Parathyroid adenoma (tissue), 2 donors: ENCODE measurements at regions not wholly inside any gene's neighbourhood (a gene's known extent, or its start where the extent isn't known, plus 50 kb on each side); places are given as distances from the start of the nearest gene placed in this dataset.

Experiments
- H2AFZ ChIP-seq: fragments of 300-600 bp; sonication (generic); one replicate; pipeline ENCODE4 v1.7.0; 2017; ENCODE audit warnings: antibody characterized with exemption, mild to moderate bottlenecking
- H3K27ac ChIP-seq: fragments of 300-600 bp; sonication (generic); one replicate; pipeline ENCODE4 v1.7.0; 2017
- H3K27me3 ChIP-seq: fragments of 300-600 bp; sonication (generic); one replicate; pipeline ENCODE4 v1.7.0; 2017; ENCODE audit warnings: low read length; ENCODE audit not compliant: control insufficient read depth, insufficient read depth
- H3K36me3 ChIP-seq: fragments of 300-600 bp; sonication (generic); one replicate; pipeline ENCODE4 v1.7.0; 2017; ENCODE audit warnings: low read length; ENCODE audit not compliant: control insufficient read depth, insufficient read depth
- H3K4me1 ChIP-seq: fragments of 300-600 bp; sonication (generic); one replicate; pipeline ENCODE4 v1.7.0; 2017; ENCODE audit warnings: control low read depth
- H3K4me2 ChIP-seq: fragments of 300-600 bp; sonication (generic); one replicate; pipeline ENCODE4 v1.7.0; 2017; ENCODE audit warnings: low read length
- H3K4me3 ChIP-seq: fragments of 300-600 bp; sonication (generic); one replicate; pipeline ENCODE4 v1.7.0; 2017; ENCODE audit warnings: low read depth, low read length
- H3K79me2 ChIP-seq: fragments of 300-600 bp; sonication (generic); one replicate; pipeline ENCODE4 v1.7.0; 2017; ENCODE audit warnings: control low read depth
- H3K9ac ChIP-seq: fragments of 300-600 bp; sonication (generic); one replicate; pipeline ENCODE4 v1.7.0; 2017; ENCODE audit warnings: mild to moderate bottlenecking
- H3K9me3 ChIP-seq: fragments of 300-600 bp; sonication (generic); one replicate; pipeline ENCODE4 v1.7.0; 2017; ENCODE audit warnings: low read length; ENCODE audit not compliant: control insufficient read depth
- TF ChIP-seq, protein P1 (sequence below): fragments of 300-600 bp; sonication (generic); IDR thresholded peaks from one replicate; pipeline ENCODE4 v1.7.0; 2017; ENCODE audit warnings: antibody characterized with exemption, mild to moderate bottlenecking
- donor health status: primary hyperparathyroidism.

- H3K27ac ChIP-seq: no peak overlapping the region
These were observed 164.9 kb upstream of the ZNF618 start for GRCh38 chr9:113711251-113711650.

GRCh38 chr9:113712053-113712452 lies 164.1 kb upstream of the ZNF618 start:
- no peaks in the 10 kb centered on the region for H3K79me2 ChIP-seq
- no peaks in the 10 kb centered on the region for H3K27me3 ChIP-seq
- H3K9ac ChIP-seq: no peak overlapping the region
- H2AFZ ChIP-seq: no peak overlapping the region
- no peaks in the 10 kb centered on the region for H3K9me3 ChIP-seq
- no peak overlapping the region for H3K27ac ChIP-seq
- H3K4me1 ChIP-seq: no peaks in the 10 kb centered on the region
- H3K36me3 ChIP-seq: no peaks in the 10 kb centered on the region
- TF ChIP-seq, protein P1, sequence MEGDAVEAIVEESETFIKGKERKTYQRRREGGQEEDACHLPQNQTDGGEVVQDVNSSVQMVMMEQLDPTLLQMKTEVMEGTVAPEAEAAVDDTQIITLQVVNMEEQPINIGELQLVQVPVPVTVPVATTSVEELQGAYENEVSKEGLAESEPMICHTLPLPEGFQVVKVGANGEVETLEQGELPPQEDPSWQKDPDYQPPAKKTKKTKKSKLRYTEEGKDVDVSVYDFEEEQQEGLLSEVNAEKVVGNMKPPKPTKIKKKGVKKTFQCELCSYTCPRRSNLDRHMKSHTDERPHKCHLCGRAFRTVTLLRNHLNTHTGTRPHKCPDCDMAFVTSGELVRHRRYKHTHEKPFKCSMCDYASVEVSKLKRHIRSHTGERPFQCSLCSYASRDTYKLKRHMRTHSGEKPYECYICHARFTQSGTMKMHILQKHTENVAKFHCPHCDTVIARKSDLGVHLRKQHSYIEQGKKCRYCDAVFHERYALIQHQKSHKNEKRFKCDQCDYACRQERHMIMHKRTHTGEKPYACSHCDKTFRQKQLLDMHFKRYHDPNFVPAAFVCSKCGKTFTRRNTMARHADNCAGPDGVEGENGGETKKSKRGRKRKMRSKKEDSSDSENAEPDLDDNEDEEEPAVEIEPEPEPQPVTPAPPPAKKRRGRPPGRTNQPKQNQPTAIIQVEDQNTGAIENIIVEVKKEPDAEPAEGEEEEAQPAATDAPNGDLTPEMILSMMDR: no peak
- no peak overlapping the region for H3K4me2 ChIP-seq
- no peak overlapping the region for H3K4me3 ChIP-seq

More at GRCh38 chr9:113711251-113711650, 164.9 kb upstream of the ZNF618 start:
- no peak overlapping the region for H3K4me3 ChIP-seq
- no peaks in the 10 kb centered on the region for H3K79me2 ChIP-seq
- no peak overlapping the region for H3K4me2 ChIP-seq
- no peaks in the 10 kb centered on the region for H3K4me1 ChIP-seq
- no peaks in the 10 kb centered on the region for H3K27me3 ChIP-seq
- H2AFZ ChIP-seq: no peak overlapping the region
- no peaks in the 10 kb centered on the region for H3K36me3 ChIP-seq
- no peak overlapping the region for H3K9ac ChIP-seq
- TF ChIP-seq, protein P1: no peak
- H3K9me3 ChIP-seq: no peaks in the 10 kb centered on the region

DNA sequence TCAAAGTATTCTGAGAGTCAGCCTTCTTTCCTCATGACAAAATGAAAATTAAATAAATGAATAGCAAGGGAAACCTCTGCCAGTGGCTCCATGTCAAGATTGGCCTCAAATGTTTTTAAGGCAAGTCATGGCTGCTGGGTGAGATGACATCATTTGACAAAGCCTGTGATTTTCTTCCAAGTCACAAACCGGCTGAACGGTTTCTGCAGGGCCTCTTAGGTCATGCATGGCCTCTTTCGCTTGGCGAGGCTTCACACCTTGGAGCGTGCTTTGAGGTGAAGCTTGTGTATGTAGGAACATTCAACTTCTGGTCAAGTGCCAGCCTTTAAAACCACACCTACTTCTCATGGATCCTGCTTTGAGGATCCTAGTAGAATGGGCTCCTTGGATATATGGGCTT lies 161.0 kb upstream of the ZNF618 start:
- no peak overlapping the region for H3K4me2 ChIP-seq
- no peak overlapping the region for H3K9ac ChIP-seq
- H3K9me3 ChIP-seq: no peaks in the 10 kb centered on the region
- H3K27me3 ChIP-seq: no peaks in the 10 kb centered on the region
- no peak overlapping the region for H3K4me3 ChIP-seq
- no peaks in the 10 kb centered on the region for H3K79me2 ChIP-seq
- no peaks in the 10 kb centered on the region for H3K36me3 ChIP-seq
- no peaks in the 10 kb centered on the region for H3K4me1 ChIP-seq
- H2AFZ ChIP-seq: no peak overlapping the region
- H3K27ac ChIP-seq: no peak overlapping the region
- TF ChIP-seq, protein P1: no peak

GRCh38 chr9:113719919-113720318 lies 156.2 kb upstream of the ZNF618 start:
- Histone ChIP-seq H3K79me2 (no peaks in the 10 kb centered on the region), H3K4me3 (no peak overlapping the region), H3K27me3 (no peaks in the 10 kb centered on the region), H3K4me1 (no peaks in the 10 kb centered on the region), H2AFZ (no peak overlapping the region), H3K9ac (no peak overlapping the region), H3K9me3 (no peaks in the 10 kb centered on the region), H3K27ac (no peak overlapping the region), H3K36me3 (no peaks in the 10 kb centered on the region), H3K4me2 (no peak overlapping the region)
- TF ChIP-seq, protein P1: no peak

DNA sequence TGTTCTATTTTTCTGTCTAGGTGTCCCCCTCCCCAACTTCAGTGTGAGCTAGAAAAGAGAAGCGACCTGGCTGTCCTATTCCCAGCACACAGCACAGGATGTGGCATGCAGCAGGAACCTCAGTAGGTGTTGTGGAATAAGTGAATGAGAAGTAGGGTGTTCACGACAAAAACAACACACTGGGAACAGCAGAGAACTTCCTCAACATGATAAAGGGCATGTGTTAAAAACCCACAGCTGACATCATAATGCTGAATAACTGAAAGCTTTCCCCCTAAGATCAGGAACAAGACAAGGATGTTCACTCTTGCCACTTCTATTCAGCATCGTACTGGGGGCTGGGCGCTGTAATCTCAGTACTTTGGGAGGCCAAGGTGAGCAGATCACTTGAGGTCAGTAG lies 155.6 kb upstream of the ZNF618 start:
- H3K27ac ChIP-seq: no peak overlapping the region
- no peak overlapping the region for H2AFZ ChIP-seq
- no peaks in the 10 kb centered on the region for H3K9me3 ChIP-seq
- H3K36me3 ChIP-seq: no peaks in the 10 kb centered on the region
- TF ChIP-seq, protein P1: no peak
- H3K79me2 ChIP-seq: no peaks in the 10 kb centered on the region
- no peaks in the 10 kb centered on the region for H3K27me3 ChIP-seq
- no peak overlapping the region for H3K9ac ChIP-seq
- H3K4me3 ChIP-seq: no peak overlapping the region
- H3K4me2 ChIP-seq: no peak overlapping the region
- H3K4me1 ChIP-seq: no peaks in the 10 kb centered on the region
